ENCODE measurements at regions not wholly inside any gene's neighbourhood (a gene's known extent, or its start where the extent isn't known, plus 50 kb on each side); places are given as distances from the start of the nearest gene placed in this dataset.

GRCh38 chr21:20646431-20647165 lies 351.6 kb upstream of the NCAM2 start:
- H3K27ac ChIP-seq (ENCODE audit: low read depth, low read length), result no peak overlapping the region
- no peak overlapping the region for H3K4me3 ChIP-seq (ENCODE audit: low read length)
- no peaks in the 10 kb centered on the region for H3K36me3 ChIP-seq (ENCODE audit: control insufficient read depth, insufficient read depth, low read length)
- H3K4me1 ChIP-seq (ENCODE audit: control insufficient read depth, insufficient read depth, low read length), result no peaks in the 10 kb centered on the region
- H3K27me3 ChIP-seq (ENCODE audit: control insufficient read depth, insufficient read depth, low read length), result no peaks in the 10 kb centered on the region
- H3K9ac ChIP-seq (ENCODE audit: low read length), result no peak overlapping the region

GRCh38 chr21:20647607-20648006 lies 350.6 kb upstream of the NCAM2 start:
- Histone ChIP-seq H3K4me1 (ENCODE audit: control insufficient read depth, insufficient read depth, low read length) (no peaks in the 10 kb centered on the region), H3K27ac (ENCODE audit: low read depth, low read length) (no peak overlapping the region), H3K4me3 (ENCODE audit: low read length) (no peak overlapping the region), H3K27me3 (ENCODE audit: control insufficient read depth, insufficient read depth, low read length) (no peaks in the 10 kb centered on the region), H3K9ac (ENCODE audit: low read length) (no peak overlapping the region), H3K36me3 (ENCODE audit: control insufficient read depth, insufficient read depth, low read length) (no peaks in the 10 kb centered on the region)

DNA sequence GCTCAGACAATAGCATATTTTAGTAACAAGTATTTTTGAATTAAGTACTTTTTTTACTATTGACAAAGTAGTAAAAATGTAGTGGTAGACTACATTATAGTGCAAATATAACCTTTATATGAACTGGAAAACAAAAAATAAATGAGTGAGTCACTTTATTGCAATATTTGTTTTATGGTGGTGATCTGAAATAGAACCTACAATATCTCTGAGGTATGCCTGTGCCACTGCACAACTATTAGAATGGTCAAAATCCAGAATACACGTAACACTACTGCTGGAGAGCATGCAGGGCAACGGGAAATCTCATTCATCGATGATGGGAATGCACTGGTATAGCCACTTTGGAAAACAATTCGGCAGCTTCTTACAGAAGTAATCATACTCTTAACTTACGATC lies 349.0 kb upstream of the NCAM2 start:
- no peaks in the 10 kb centered on the region for H3K27me3 ChIP-seq (ENCODE audit: control insufficient read depth, insufficient read depth, low read length)
- no peaks in the 10 kb centered on the region for H3K4me1 ChIP-seq (ENCODE audit: control insufficient read depth, insufficient read depth, low read length)
- no peak overlapping the region for H3K9ac ChIP-seq (ENCODE audit: low read length)
- H3K36me3 ChIP-seq (ENCODE audit: control insufficient read depth, insufficient read depth, low read length), result no peaks in the 10 kb centered on the region
- H3K4me3 ChIP-seq (ENCODE audit: low read length), result no peak overlapping the region
- no peak overlapping the region for H3K27ac ChIP-seq (ENCODE audit: low read depth, low read length)

DNA sequence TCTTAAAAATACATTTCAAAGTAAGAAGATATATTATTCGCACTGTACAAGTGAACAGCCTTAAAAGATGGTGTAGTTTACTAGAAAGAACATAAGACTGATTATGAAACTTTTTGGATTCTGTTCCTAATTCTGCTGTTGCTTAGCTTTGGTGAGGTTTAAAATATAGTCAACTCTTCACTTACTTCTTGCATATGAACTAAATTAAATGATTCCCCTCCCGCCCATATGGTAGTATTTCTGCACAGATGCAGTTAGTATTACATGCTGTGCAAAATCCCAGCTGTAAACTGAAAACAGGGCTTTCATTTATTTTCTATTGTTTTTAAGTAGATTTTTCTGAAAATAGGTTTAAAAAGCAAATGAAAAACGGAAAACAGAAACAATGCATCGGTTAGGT lies 345.4 kb upstream of the NCAM2 start:
- Histone ChIP-seq H3K27ac (ENCODE audit: low read depth, low read length) (no peak overlapping the region), H3K27me3 (ENCODE audit: control insufficient read depth, insufficient read depth, low read length) (no peaks in the 10 kb centered on the region), H3K4me3 (ENCODE audit: low read length) (no peak overlapping the region), H3K4me1 (ENCODE audit: control insufficient read depth, insufficient read depth, low read length) (no peaks in the 10 kb centered on the region), H3K36me3 (ENCODE audit: control insufficient read depth, insufficient read depth, low read length) (no peaks in the 10 kb centered on the region), H3K9ac (ENCODE audit: low read length) (no peak overlapping the region)

GRCh38 chr21:20661246-20661645 lies 337.0 kb upstream of the NCAM2 start:
- Histone ChIP-seq H3K27ac (ENCODE audit: low read depth, low read length) (no peak overlapping the region), H3K9ac (ENCODE audit: low read length) (no peak overlapping the region), H3K27me3 (ENCODE audit: control insufficient read depth, insufficient read depth, low read length) (no peaks in the 10 kb centered on the region), H3K36me3 (ENCODE audit: control insufficient read depth, insufficient read depth, low read length) (no peaks in the 10 kb centered on the region), H3K4me1 (ENCODE audit: control insufficient read depth, insufficient read depth, low read length) (no peaks in the 10 kb centered on the region), H3K4me3 (ENCODE audit: low read length) (no peak overlapping the region)

DNA sequence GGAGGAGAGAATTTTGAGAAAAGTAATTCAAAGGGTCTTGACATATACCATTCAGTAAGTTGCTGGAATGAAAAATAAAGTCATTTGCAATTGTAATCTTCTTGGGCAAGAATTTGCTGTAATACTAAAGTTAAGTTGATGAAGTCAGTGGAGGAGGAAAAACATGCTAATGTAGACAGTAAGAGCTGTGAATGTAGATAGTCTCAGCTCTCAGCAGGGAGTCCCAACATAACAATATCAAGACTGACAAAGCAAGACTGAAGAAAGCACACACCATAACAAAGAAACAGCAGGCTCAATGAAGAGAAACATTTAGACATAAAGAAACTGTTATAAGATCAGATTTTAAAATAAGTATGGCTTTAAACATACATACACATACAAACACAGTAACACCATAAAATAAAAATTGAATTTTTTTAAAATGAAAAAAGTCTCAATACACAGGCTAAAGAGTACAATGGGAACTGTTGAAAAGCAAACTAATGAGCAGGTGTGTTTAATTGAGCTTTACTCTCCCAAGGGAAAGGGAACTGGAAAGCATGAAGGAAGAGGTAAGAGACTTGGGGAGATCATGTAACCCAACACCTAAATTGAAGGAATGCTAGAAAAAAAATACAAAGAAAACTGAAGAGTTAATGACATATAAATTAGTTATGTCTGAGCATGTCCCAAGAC lies 336.3 kb upstream of the NCAM2 start:
- Histone ChIP-seq H3K27ac (ENCODE audit: low read depth, low read length) (no peak overlapping the region), H3K4me1 (ENCODE audit: control insufficient read depth, insufficient read depth, low read length) (no peaks in the 10 kb centered on the region)

DNA sequence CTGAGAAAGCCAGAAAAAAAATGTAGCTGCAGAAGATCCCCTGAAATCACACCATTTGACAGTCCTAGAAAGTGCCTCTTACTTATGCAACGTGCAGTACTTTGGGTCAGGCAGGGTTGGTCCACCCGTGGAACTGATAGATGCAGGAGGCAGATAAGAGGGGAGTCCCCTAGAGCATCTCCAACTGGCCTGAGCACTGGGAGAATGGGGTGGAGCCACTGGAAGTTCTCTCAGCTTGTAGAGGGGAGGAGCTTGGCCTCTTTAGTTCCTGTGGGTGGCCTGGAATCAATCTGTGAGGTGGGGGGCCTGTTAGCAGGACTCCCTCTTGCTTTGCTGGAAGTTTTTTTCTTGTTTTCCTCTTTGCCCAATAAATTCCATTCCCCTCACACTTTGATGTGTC lies 335.7 kb upstream of the NCAM2 start:
- Histone ChIP-seq H3K9ac (ENCODE audit: low read length) (no peak overlapping the region), H3K27me3 (ENCODE audit: control insufficient read depth, insufficient read depth, low read length) (no peaks in the 10 kb centered on the region), H3K36me3 (ENCODE audit: control insufficient read depth, insufficient read depth, low read length) (no peaks in the 10 kb centered on the region), H3K4me3 (ENCODE audit: low read length) (no peak overlapping the region), H3K4me1 (ENCODE audit: control insufficient read depth, insufficient read depth, low read length) (no peaks in the 10 kb centered on the region), H3K27ac (ENCODE audit: low read depth, low read length) (no peak overlapping the region)

More for the DNA sequence above, 336.3 kb upstream of the NCAM2 start:
- H3K9ac ChIP-seq (ENCODE audit: low read length), result no peak overlapping the region
- no peaks in the 10 kb centered on the region for H3K36me3 ChIP-seq (ENCODE audit: control insufficient read depth, insufficient read depth, low read length)
- H3K27me3 ChIP-seq (ENCODE audit: control insufficient read depth, insufficient read depth, low read length), result no peaks in the 10 kb centered on the region
- H3K4me3 ChIP-seq (ENCODE audit: low read length), result no peak overlapping the region

- Histone ChIP-seq H3K4me1 (ENCODE audit: control insufficient read depth, insufficient read depth, low read length) (no peaks in the 10 kb centered on the region), H3K27me3 (ENCODE audit: control insufficient read depth, insufficient read depth, low read length) (no peaks in the 10 kb centered on the region)
These were observed 330.3 kb upstream of the NCAM2 start for GRCh38 chr21:20667931-20668330.

GRCh38 chr21:20685475-20685874 lies 312.7 kb upstream of the NCAM2 start:
- Histone ChIP-seq H3K9ac (ENCODE audit: low read length) (no peak overlapping the region), H3K27ac (ENCODE audit: low read depth, low read length) (no peak overlapping the region), H3K36me3 (ENCODE audit: control insufficient read depth, insufficient read depth, low read length) (no peaks in the 10 kb centered on the region), H3K4me3 (ENCODE audit: low read length) (no peak overlapping the region), H3K27me3 (ENCODE audit: control insufficient read depth, insufficient read depth, low read length) (no peaks in the 10 kb centered on the region), H3K4me1 (ENCODE audit: control insufficient read depth, insufficient read depth, low read length) (no peaks in the 10 kb centered on the region)

More at GRCh38 chr21:20667931-20668330, 330.3 kb upstream of the NCAM2 start:
- Histone ChIP-seq H3K9ac (ENCODE audit: low read length) (no peak overlapping the region), H3K36me3 (ENCODE audit: control insufficient read depth, insufficient read depth, low read length) (no peaks in the 10 kb centered on the region), H3K4me3 (ENCODE audit: low read length) (no peak overlapping the region), H3K27ac (ENCODE audit: low read depth, low read length) (no peak overlapping the region)

DNA sequence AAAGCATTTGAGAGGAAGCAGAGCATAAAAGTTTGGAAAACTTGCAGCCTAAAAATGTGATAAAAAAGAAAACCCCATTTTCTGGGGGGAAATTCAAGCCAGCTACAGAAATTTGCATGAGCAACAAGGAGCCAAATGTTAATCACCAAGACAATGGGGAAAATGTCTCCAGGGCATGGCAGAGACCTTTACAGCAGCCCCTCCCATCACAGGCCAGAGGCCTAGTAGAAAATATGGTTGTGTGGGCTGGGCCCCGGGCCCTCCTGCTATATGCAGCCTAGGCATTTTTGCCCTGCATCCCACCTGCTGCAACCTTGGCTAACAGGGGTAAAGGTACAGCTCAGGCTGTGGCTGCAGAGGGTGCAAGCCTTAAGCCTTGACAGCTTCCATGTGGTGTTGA lies 299.6 kb upstream of the NCAM2 start:
- no peak overlapping the region for H3K27ac ChIP-seq (ENCODE audit: low read depth, low read length)
- H3K36me3 ChIP-seq (ENCODE audit: control insufficient read depth, insufficient read depth, low read length), result no peaks in the 10 kb centered on the region
- H3K4me1 ChIP-seq (ENCODE audit: control insufficient read depth, insufficient read depth, low read length), result no peaks in the 10 kb centered on the region
- H3K9ac ChIP-seq (ENCODE audit: low read length), result no peak overlapping the region
- no peaks in the 10 kb centered on the region for H3K27me3 ChIP-seq (ENCODE audit: control insufficient read depth, insufficient read depth, low read length)
- no peak overlapping the region for H3K4me3 ChIP-seq (ENCODE audit: low read length)

- Histone ChIP-seq H3K4me1 (ENCODE audit: control insufficient read depth, insufficient read depth, low read length) (no peaks in the 10 kb centered on the region), H3K4me3 (ENCODE audit: low read length) (no peak overlapping the region), H3K36me3 (ENCODE audit: control insufficient read depth, insufficient read depth, low read length) (no peaks in the 10 kb centered on the region), H3K27ac (ENCODE audit: low read depth, low read length) (no peak overlapping the region), H3K9ac (ENCODE audit: low read length) (no peak overlapping the region), H3K27me3 (ENCODE audit: control insufficient read depth, insufficient read depth, low read length) (no peaks in the 10 kb centered on the region)
These were observed 297.0 kb upstream of the NCAM2 start for GRCh38 chr21:20701235-20701634.

GRCh38 chr21:20703112-20703767 lies 295.0 kb upstream of the NCAM2 start:
- Histone ChIP-seq H3K9ac (ENCODE audit: low read length) (no peak overlapping the region), H3K27ac (ENCODE audit: low read depth, low read length) (no peak overlapping the region), H3K4me3 (ENCODE audit: low read length) (no peak overlapping the region), H3K4me1 (ENCODE audit: control insufficient read depth, insufficient read depth, low read length) (no peaks in the 10 kb centered on the region), H3K36me3 (ENCODE audit: control insufficient read depth, insufficient read depth, low read length) (no peaks in the 10 kb centered on the region), H3K27me3 (ENCODE audit: control insufficient read depth, insufficient read depth, low read length) (no peaks in the 10 kb centered on the region)
